ENCODE measurements at regions not wholly inside any gene's neighbourhood (a gene's known extent, or its start where the extent isn't known, plus 50 kb on each side); places are given as distances from the start of the nearest gene placed in this dataset.

DNA sequence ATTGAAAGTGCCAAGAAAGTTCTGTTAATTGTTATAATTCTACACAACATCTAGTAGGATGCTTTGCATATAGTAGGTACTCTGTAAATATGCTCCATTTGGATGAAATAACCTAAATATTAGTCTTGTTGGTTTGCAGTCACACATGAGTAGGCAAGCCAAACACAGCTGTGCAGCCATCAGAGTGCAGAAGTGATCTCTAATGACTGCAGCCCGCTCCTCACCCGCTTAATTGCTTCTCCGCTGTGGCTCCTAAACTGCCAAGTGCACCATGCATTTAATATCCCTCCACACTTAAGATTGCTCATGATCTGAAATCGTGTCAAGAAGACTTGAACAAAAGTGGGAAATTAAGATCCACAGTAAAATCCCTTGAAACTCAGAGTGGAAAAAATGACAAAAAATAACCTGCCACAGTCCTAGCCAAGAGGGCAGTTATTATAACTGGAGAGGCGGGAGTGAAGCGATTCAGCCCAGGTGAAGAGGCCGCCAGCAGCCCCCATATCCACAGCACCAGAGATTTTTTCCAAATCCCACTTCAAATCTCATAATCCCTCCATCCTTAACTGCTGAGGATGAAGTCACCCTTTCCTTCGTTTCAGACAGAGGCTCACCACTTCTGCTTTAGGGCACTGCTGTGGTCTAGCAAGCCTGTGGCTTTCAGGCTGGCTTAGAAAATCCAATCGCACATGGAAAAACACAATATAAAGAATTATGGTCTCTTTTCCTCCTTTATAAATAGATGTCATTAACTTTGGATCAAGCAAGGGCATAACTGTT lies 69.5 kb downstream of the TMEM30B start:
- TF ChIP-seq CTCF (IDR thresholded peaks at IDR 0.05; ENCODE audit: partially characterized antibody, unreplicated experiment) = no peak
- H3K27me3 Mint-ChIP-seq (ENCODE audit: unreplicated experiment) = peaks cover 3% of the 10 kb centered on the region
- peaks cover 1% of the 10 kb centered on the region for H3K9me3 Mint-ChIP-seq (ENCODE audit: unreplicated experiment)
- DNase-seq = peak; percentile 31
- no peaks in the 10 kb centered on the region for H3K36me3 Mint-ChIP-seq (ENCODE audit: unreplicated experiment)
- H3K4me3 Mint-ChIP-seq (ENCODE audit: unreplicated experiment) = no peak overlapping the region
- no peak overlapping the region for H3K27ac Mint-ChIP-seq (ENCODE audit: unreplicated experiment)
- H3K4me1 Mint-ChIP-seq (ENCODE audit: low read depth, unreplicated experiment) = peaks cover 15% of the 10 kb centered on the region

- peaks cover 5% of the 10 kb centered on the region for H3K36me3 Mint-ChIP-seq (ENCODE audit: unreplicated experiment)
Observed at GRCh38 chr14:61203081-61203753, 77.9 kb downstream of the TMEM30B start.

DNA sequence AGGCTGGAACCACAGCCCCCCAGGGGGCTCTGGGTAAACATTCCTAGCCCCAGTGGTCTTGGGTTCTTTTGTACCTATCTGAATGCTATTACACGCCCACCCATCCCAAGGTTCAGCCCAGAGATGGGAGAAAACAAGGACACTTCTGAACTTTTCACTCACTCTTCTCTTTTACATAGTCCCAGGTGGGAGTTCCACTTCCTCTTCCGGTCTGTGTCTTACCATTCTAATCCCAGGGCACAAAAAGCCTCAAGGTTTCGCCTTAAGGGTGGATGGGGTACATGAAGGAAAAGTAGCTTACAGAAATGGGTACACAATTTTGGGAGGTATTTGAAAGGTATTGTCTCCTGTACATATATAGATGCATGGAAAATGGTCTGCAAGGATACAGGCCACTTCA lies 79.0 kb downstream of the TMEM30B start:
- Mint-ChIP-seq H3K27me3 (ENCODE audit: unreplicated experiment) (no peaks in the 10 kb centered on the region), H3K4me3 (ENCODE audit: unreplicated experiment) (no peak overlapping the region), H3K4me1 (ENCODE audit: low read depth, unreplicated experiment) (peaks cover 32% of the 10 kb centered on the region), H3K27ac (ENCODE audit: unreplicated experiment) (no peak overlapping the region), H3K9me3 (ENCODE audit: unreplicated experiment) (no peaks in the 10 kb centered on the region), H3K36me3 (ENCODE audit: unreplicated experiment) (peaks cover 5% of the 10 kb centered on the region)
- TF ChIP-seq CTCF (IDR thresholded peaks at IDR 0.05; ENCODE audit: partially characterized antibody, unreplicated experiment) = no peak
- DNase-seq = no peak

More at GRCh38 chr14:61203081-61203753, 77.9 kb downstream of the TMEM30B start:
- Mint-ChIP-seq H3K9me3 (ENCODE audit: unreplicated experiment) (no peaks in the 10 kb centered on the region), H3K27me3 (ENCODE audit: unreplicated experiment) (no peaks in the 10 kb centered on the region), H3K4me3 (ENCODE audit: unreplicated experiment) (peak overlapping the region; percentile 48), H3K27ac (ENCODE audit: unreplicated experiment) (no peak overlapping the region), H3K4me1 (ENCODE audit: low read depth, unreplicated experiment) (peaks cover 26% of the 10 kb centered on the region)
- no peak for TF ChIP-seq CTCF (IDR thresholded peaks at IDR 0.05; ENCODE audit: partially characterized antibody, unreplicated experiment)
- DNase-seq = no peak

- Mint-ChIP-seq H3K4me1 (ENCODE audit: low read depth, unreplicated experiment) (peaks cover 32% of the 10 kb centered on the region), H3K27me3 (ENCODE audit: unreplicated experiment) (no peaks in the 10 kb centered on the region), H3K4me3 (ENCODE audit: unreplicated experiment) (no peak overlapping the region), H3K27ac (ENCODE audit: unreplicated experiment) (no peak overlapping the region), H3K36me3 (ENCODE audit: unreplicated experiment) (peaks cover under 1% of the 10 kb centered on the region), H3K9me3 (ENCODE audit: unreplicated experiment) (no peaks in the 10 kb centered on the region)
- DNase-seq = no peak
- TF ChIP-seq CTCF (IDR thresholded peaks at IDR 0.05; ENCODE audit: partially characterized antibody, unreplicated experiment) = no peak
Observed at GRCh38 chr14:61201171-61201570, 80.0 kb downstream of the TMEM30B start.

- peaks cover 2% of the 10 kb centered on the region for H3K9me3 Mint-ChIP-seq (ENCODE audit: unreplicated experiment)
- H3K27me3 Mint-ChIP-seq (ENCODE audit: unreplicated experiment) = no peaks in the 10 kb centered on the region
- no peak for DNase-seq
- H3K36me3 Mint-ChIP-seq (ENCODE audit: unreplicated experiment) = no peaks in the 10 kb centered on the region
- no peak overlapping the region for H3K4me3 Mint-ChIP-seq (ENCODE audit: unreplicated experiment)
- peaks cover 42% of the 10 kb centered on the region for H3K4me1 Mint-ChIP-seq (ENCODE audit: low read depth, unreplicated experiment)
- peak overlapping the region; percentile 60 for H3K27ac Mint-ChIP-seq (ENCODE audit: unreplicated experiment)
- no peak for TF ChIP-seq CTCF (IDR thresholded peaks at IDR 0.05; ENCODE audit: partially characterized antibody, unreplicated experiment)
Observed at GRCh38 chr14:61197416-61197815, 83.7 kb downstream of the TMEM30B start.
